Suprapubic skin (tissue), 4 donors: ENCODE measurements at regions not wholly inside any gene's neighbourhood (a gene's known extent, or its start where the extent isn't known, plus 50 kb on each side); places are given as distances from the start of the nearest gene placed in this dataset.

ENCODE experiments used
- DNase-seq, 2 donors: peaks; one replicate each; pipeline ENCODE4 v3.0.0-alpha.2; 2019; ENCODE audit warnings: low spot score in 2 of 2
- H3K27ac ChIP-seq: fragments of 200-600 bp; sonication (generic); one replicate; pipeline ENCODE4 v1.5.1; 2019
- H3K27me3 ChIP-seq: fragments of 200-600 bp; sonication (generic); one replicate; pipeline ENCODE4 v1.5.1; 2019
- H3K36me3 ChIP-seq: fragments of 200-600 bp; sonication (generic); one replicate; pipeline ENCODE4 v1.5.1; 2019
- H3K4me1 ChIP-seq: fragments of 200-600 bp; sonication (generic); one replicate; pipeline ENCODE4 v1.5.1; 2019
- H3K4me3 ChIP-seq: fragments of 200-600 bp; sonication (generic); one replicate; pipeline ENCODE4 v1.5.1; 2019; ENCODE audit warnings: mild to moderate bottlenecking
- H3K9me3 ChIP-seq: fragments of 200-600 bp; sonication (generic); one replicate; pipeline ENCODE4 v1.5.1; 2019
- EP300 ChIP-seq: sonication (generic); formaldehyde crosslinking; IDR thresholded peaks from one replicate; pipeline ENCODE4 v1.6.1; 2017; ENCODE audit warnings: antibody characterized with exemption
- POLR2A ChIP-seq, 2 donors: fragments of 450-650 bp; IDR thresholded peaks; one replicate each; pipeline ENCODE4 v1.6.1; 2017; ENCODE audit warnings: antibody characterized with exemption in 2 of 2, mild to moderate bottlenecking in 2 of 2, moderate library complexity in 2 of 2
- POLR2AphosphoS5 ChIP-seq, 3 donors: sonication (generic); formaldehyde crosslinking; IDR thresholded peaks; one replicate each; pipeline ENCODE4 v1.6.1; 2017; ENCODE audit warnings: antibody characterized with exemption in 3 of 3
- WGBS: methylation state at CpG from one replicate; pipeline ENCODE4 v1.1.5; 2018; 5-methylcytosine and 5-hydroxymethylcytosine counted together
- TF ChIP-seq, protein P1 (sequence below), 2 donors: fragments of 200-600 bp in 1 of 2; fragments of 450-650 bp in 1 of 2; sonication (generic) in 1 of 2; IDR thresholded peaks; one replicate each; pipeline ENCODE4 v1.5.1; 2016 to 2019; ENCODE audit warnings: antibody characterized with exemption in 2 of 2, mild to moderate bottlenecking in 1 of 2, moderate library complexity in 1 of 2

DNA sequence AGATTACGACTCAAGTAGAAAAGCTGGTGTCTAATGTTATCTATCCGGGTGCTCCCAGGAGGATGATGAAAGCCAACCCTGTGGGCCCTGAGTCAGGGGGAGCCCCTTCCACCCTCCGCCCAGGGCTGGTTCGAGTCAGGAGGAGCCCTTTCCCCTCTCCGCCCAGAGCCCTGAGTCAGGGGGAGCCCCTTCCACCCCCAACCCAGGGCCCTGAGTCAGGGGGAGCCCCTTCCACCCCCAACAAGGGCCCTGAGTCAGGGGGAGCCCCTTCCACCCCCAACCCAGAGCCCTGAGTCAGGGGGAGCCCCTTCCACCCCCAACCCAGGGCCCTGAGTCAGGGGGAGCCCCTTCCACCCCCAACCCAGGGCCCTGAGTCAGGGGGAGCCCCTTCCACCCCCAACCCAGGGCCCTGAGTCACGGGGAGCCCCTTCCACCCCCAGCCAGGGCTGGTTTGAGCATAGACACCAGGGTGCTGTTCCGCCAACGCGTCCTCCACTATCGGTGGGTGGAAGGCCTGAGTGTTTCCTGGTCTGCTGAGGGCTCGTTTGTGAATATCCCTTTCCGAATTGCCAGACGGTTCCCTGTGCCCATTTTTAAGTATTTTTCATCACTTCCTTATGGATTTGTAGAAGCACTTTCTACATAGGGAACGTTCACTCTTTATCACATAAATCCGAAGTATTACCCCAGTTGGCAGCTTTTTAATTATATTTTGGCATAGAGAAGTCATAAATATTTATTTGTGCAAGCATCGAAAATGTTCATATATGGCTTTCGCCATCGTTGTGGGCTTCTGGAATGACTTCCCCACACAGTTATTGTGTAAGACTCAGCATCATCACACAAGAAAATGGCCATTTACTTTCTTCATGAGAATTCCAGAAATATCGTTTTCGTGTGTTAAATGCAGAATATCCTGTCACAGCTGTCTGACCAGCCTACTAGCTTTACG is 380.6 kb downstream of the BRD1 start:
- WGBS: 80% methylated on average over 17 of the region's 21 CpGs
- no peaks in the 10 kb centered on the region for H3K36me3 ChIP-seq
- no peaks in the 10 kb centered on the region for H3K9me3 ChIP-seq
- DNase-seq: peak in 1 of 2 donors; percentile 32
- TF ChIP-seq POLR2AphosphoS5 (IDR thresholded peaks at IDR 0.05): no peak
- TF ChIP-seq POLR2A (IDR thresholded peaks at IDR 0.05): no peak
- H3K27ac ChIP-seq: no peak overlapping the region
- no peaks in the 10 kb centered on the region for H3K4me1 ChIP-seq
- peaks cover 55% of the 10 kb centered on the region for H3K27me3 ChIP-seq
- H3K4me3 ChIP-seq: no peak overlapping the region

DNA sequence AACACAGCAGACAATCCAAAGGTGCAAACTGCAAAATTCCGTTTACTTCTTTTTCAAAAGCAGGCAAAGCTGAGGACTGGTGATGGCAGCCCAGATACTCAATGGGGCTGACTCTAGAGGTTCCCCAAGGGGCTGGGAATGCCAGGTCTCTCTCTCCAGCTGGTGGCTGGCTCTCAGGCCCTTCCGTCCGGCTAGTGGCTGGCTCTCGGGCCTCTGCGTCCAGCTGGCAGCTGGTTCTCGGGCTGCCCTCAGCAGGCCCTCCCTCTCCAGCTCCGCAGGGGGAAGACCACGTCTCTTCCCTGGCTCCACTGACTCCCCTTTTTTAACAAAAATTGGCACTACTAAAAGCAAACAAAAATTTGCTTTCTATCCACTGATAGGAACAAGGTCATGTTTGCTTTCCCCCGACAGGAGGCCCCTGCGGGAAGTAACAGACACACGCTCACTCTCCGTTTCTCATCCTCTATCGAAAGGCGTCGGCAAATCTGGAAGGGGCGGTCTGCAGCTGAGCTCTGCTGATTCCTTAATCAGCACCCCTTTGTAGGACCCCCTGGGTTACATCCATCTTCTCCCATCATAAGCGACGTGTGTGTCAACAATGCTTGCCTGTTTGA is 381.4 kb downstream of the BRD1 start:
- no peak overlapping the region for H3K27ac ChIP-seq
- no peaks in the 10 kb centered on the region for H3K36me3 ChIP-seq
- 87% methylated on average over 18 of the region's 18 CpGs for WGBS
- H3K4me3 ChIP-seq: no peak overlapping the region
- peaks cover 50% of the 10 kb centered on the region for H3K27me3 ChIP-seq
- peak in 1 of 2 donors; percentile 29 for DNase-seq
- TF ChIP-seq EP300 (no peak), POLR2AphosphoS5 (IDR thresholded peaks at IDR 0.05) (no peak), POLR2A (IDR thresholded peaks at IDR 0.05) (no peak)
- TF ChIP-seq, protein P1, sequence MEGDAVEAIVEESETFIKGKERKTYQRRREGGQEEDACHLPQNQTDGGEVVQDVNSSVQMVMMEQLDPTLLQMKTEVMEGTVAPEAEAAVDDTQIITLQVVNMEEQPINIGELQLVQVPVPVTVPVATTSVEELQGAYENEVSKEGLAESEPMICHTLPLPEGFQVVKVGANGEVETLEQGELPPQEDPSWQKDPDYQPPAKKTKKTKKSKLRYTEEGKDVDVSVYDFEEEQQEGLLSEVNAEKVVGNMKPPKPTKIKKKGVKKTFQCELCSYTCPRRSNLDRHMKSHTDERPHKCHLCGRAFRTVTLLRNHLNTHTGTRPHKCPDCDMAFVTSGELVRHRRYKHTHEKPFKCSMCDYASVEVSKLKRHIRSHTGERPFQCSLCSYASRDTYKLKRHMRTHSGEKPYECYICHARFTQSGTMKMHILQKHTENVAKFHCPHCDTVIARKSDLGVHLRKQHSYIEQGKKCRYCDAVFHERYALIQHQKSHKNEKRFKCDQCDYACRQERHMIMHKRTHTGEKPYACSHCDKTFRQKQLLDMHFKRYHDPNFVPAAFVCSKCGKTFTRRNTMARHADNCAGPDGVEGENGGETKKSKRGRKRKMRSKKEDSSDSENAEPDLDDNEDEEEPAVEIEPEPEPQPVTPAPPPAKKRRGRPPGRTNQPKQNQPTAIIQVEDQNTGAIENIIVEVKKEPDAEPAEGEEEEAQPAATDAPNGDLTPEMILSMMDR (IDR thresholded peaks at IDR 0.05): no peak
- H3K9me3 ChIP-seq: no peaks in the 10 kb centered on the region
- no peaks in the 10 kb centered on the region for H3K4me1 ChIP-seq

DNA sequence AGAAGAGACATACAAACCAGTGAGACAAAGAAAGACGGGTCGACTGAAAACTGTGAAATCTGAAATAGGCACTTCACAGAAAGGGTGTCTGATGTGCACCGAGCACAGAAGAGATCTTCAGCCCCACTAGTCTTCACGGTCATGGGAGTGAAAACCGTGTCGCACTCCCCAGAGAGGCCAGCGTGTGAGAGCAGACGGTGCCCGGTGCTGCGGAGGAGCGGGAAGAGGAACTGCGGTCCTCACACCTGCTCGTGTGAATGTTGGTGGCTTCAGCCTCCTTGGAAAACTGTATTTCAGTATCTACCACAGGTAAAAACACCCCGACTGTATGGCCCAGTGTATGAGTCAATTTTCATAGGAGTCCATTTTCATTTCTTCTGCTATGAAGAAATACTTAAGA is 382.9 kb downstream of the BRD1 start:
- H3K36me3 ChIP-seq: no peaks in the 10 kb centered on the region
- no peaks in the 10 kb centered on the region for H3K4me1 ChIP-seq
- no peak for TF ChIP-seq POLR2AphosphoS5 (IDR thresholded peaks at IDR 0.05)
- TF ChIP-seq, protein P1 (IDR thresholded peaks at IDR 0.05): no peak
- no peak for TF ChIP-seq POLR2A (IDR thresholded peaks at IDR 0.05)
- peaks cover 39% of the 10 kb centered on the region for H3K27me3 ChIP-seq
- H3K9me3 ChIP-seq: no peaks in the 10 kb centered on the region
- no peak overlapping the region for H3K27ac ChIP-seq
- peak in 1 of 2 donors; percentile 34 for DNase-seq
- 94% methylated on average over 14 of the region's 14 CpGs for WGBS
- H3K4me3 ChIP-seq: no peak overlapping the region

DNA sequence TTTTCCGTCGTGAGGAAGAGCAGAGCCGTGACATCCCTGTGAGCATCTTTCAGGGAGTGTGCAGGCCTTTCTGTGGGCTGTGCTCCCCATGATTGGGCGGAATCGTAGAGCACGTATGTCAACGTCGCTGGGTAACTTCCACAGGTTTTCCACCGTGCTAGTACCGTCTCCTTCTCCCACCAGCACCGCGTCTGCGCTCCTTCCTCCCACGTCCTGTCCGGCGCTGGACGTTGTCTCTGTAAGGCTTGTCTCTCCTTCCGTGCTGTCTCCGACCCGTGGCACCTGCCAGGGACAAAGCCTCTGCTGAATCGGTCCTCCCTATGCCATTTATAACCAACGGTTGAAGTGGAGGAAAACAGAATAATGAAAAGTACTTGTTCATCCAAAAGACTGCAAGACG is 386.7 kb downstream of the BRD1 start:
- peaks cover 20% of the 10 kb centered on the region for H3K27me3 ChIP-seq
- H3K9me3 ChIP-seq: no peaks in the 10 kb centered on the region
- peak in 1 of 2 donors; percentile 59 for DNase-seq
- H3K36me3 ChIP-seq: no peaks in the 10 kb centered on the region
- no peak for TF ChIP-seq EP300
- WGBS: 92% methylated on average over 23 of the region's 23 CpGs
- H3K4me3 ChIP-seq: no peak overlapping the region
- H3K27ac ChIP-seq: no peak overlapping the region
- no peaks in the 10 kb centered on the region for H3K4me1 ChIP-seq

DNA sequence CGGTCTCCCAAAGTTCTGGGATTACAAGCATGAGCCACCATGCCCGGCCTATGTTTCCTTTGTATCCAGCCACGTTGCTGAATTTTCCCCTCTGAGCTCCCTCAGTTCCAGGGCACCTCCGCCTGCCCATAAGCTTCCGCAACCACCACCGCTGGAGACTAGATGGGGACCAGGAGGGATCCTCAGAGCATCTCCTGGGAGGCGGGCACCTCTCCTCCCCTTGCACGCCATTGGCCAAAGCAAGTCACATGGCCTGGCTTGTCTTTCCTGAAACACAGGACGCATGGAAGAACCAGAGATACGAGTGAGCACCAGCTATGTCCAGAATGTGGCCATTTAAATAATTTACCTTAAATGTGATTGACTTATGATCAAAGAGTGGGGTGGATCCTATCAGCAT is 388.3 kb downstream of the BRD1 start:
- no peak overlapping the region for H3K27ac ChIP-seq
- no peaks in the 10 kb centered on the region for H3K4me1 ChIP-seq
- H3K27me3 ChIP-seq: peaks cover 16% of the 10 kb centered on the region
- H3K4me3 ChIP-seq: no peak overlapping the region
- WGBS: 73% methylated on average over 9 of the region's 10 CpGs
- peaks cover 2% of the 10 kb centered on the region for H3K9me3 ChIP-seq
- TF ChIP-seq POLR2A (IDR thresholded peaks at IDR 0.05): no peak
- TF ChIP-seq, protein P1 (IDR thresholded peaks at IDR 0.05): no peak
- DNase-seq: peak in 1 of 2 donors; percentile 66
- no peaks in the 10 kb centered on the region for H3K36me3 ChIP-seq

DNA sequence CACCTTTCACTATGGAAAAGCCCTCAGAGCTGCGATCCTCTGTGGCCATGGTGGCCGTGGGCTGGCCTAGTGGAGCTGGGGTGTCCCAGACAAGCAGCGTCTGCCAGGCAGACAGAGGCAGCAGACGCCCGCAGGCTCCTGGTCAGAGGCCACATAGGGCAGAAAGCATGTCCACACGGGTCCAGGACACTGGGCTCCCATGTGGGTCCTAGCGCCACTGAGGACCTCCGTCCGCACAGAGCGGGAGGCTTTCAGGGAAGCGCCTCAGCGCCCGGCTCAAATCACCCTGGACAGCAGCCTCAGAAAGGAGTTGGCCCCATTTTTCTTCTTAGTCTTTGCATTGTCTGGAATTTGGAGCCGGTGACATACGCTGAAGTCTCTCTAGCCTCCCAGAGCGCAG is 389.7 kb downstream of the BRD1 start:
- Histone ChIP-seq H3K4me1 (no peaks in the 10 kb centered on the region), H3K36me3 (no peaks in the 10 kb centered on the region), H3K4me3 (no peak overlapping the region), H3K27ac (no peak overlapping the region), H3K9me3 (peaks cover 7% of the 10 kb centered on the region), H3K27me3 (peaks cover 30% of the 10 kb centered on the region)
- TF ChIP-seq EP300: no peak
- no peak for TF ChIP-seq POLR2AphosphoS5 (IDR thresholded peaks at IDR 0.05)
- TF ChIP-seq POLR2A (IDR thresholded peaks at IDR 0.05): no peak
- TF ChIP-seq, protein P1 (IDR thresholded peaks at IDR 0.05): no peak
- 88% methylated on average over 14 of the region's 16 CpGs for WGBS
- no peak for DNase-seq
